ENCODE measurements at regions not wholly inside any gene's neighbourhood (a gene's known extent, or its start where the extent isn't known, plus 50 kb on each side); places are given as distances from the start of the nearest gene placed in this dataset.

GRCh38 chr7:25503306-25503705 is 275.0 kb upstream of the NPVF start:
- no peak for DNase-seq (ENCODE audit: low spot score)

- no peak for DNase-seq (ENCODE audit: low spot score)
Measured at GRCh38 chr7:25512061-25512687, 283.9 kb upstream of the NPVF start.

GRCh38 chr7:25515633-25516275 is 287.5 kb upstream of the NPVF start:
- DNase-seq (ENCODE audit: low spot score): no peak

GRCh38 chr7:25517906-25518305 is 289.6 kb upstream of the NPVF start:
- no peak for DNase-seq (ENCODE audit: low spot score)

- no peak for DNase-seq (ENCODE audit: low spot score)
Measured at GRCh38 chr7:25520017-25520416, 291.7 kb upstream of the NPVF start.

GRCh38 chr7:25520516-25520915 is 292.2 kb upstream of the NPVF start:
- no peak for DNase-seq (ENCODE audit: low spot score)

GRCh38 chr7:25521236-25521635 is 292.9 kb upstream of the NPVF start:
- no peak for DNase-seq (ENCODE audit: low spot score)

- no peak for DNase-seq (ENCODE audit: low spot score)
Measured at GRCh38 chr7:25522727-25523126, 294.4 kb upstream of the NPVF start.

- DNase-seq (ENCODE audit: low spot score): no peak
Measured at GRCh38 chr7:25527665-25528170, 299.4 kb upstream of the NPVF start.

- DNase-seq (ENCODE audit: low spot score): no peak
Measured at GRCh38 chr7:25529320-25529719, 301.0 kb upstream of the NPVF start.

GRCh38 chr7:25536851-25537250 is 308.6 kb upstream of the NPVF start:
- no peak for DNase-seq (ENCODE audit: low spot score)

- DNase-seq (ENCODE audit: low spot score): no peak
Measured at GRCh38 chr7:25537662-25538375, 309.5 kb upstream of the NPVF start.

GRCh38 chr7:25541094-25541821 is 313.0 kb upstream of the NPVF start:
- no peak for DNase-seq (ENCODE audit: low spot score)

- DNase-seq (ENCODE audit: low spot score): no peak
Measured at GRCh38 chr7:25541877-25542276, 313.6 kb upstream of the NPVF start.

GRCh38 chr7:25543210-25543609 is 314.9 kb upstream of the NPVF start:
- no peak for DNase-seq (ENCODE audit: low spot score)

GRCh38 chr7:25543798-25544197 is 315.5 kb upstream of the NPVF start:
- DNase-seq (ENCODE audit: low spot score): no peak

GRCh38 chr7:25544254-25544653 is 316.0 kb upstream of the NPVF start:
- no peak for DNase-seq (ENCODE audit: low spot score)

GRCh38 chr7:25545124-25546008 is 317.1 kb upstream of the NPVF start:
- DNase-seq (ENCODE audit: low spot score): no peak

- no peak for DNase-seq (ENCODE audit: low spot score)
Measured at GRCh38 chr7:25546306-25546705, 318.0 kb upstream of the NPVF start.

GRCh38 chr7:25549271-25549921 is 321.1 kb upstream of the NPVF start:
- DNase-seq (ENCODE audit: low spot score): no peak

- DNase-seq (ENCODE audit: low spot score): no peak
Measured at GRCh38 chr7:25550149-25550548, 321.9 kb upstream of the NPVF start.
